ENCODE measurements at regions not wholly inside any gene's neighbourhood (a gene's known extent, or its start where the extent isn't known, plus 50 kb on each side); places are given as distances from the start of the nearest gene placed in this dataset.
"Not testable (repeated sequence)": the region's sequence is repeated elsewhere in the genome, so short reads cannot be mapped to it uniquely, and the experiment has no call there.

GRCh38 chr1:172845865-172846264, 187.0 kb downstream of the FASLG start:
- DNase-seq (ENCODE audit: low read depth) = no peak
- TF ChIP-seq CTCF (conservative IDR thresholded peaks at IDR 0.05; ENCODE audit: control insufficient read depth, insufficient read depth, low read depth, low read length) = no peak
- no peak overlapping the region for H3K4me3 ChIP-seq (ENCODE audit: control insufficient read depth, low read depth, low read length)

- H3K4me3 ChIP-seq (ENCODE audit: control insufficient read depth, low read depth, low read length); DNase-seq (ENCODE audit: low read depth): not testable (repeated sequence)
Observed at GRCh38 chr1:172847814-172848213, 188.9 kb downstream of the FASLG start.

- no peak overlapping the region for H3K4me3 ChIP-seq (ENCODE audit: control insufficient read depth, low read depth, low read length)
- TF ChIP-seq CTCF (conservative IDR thresholded peaks at IDR 0.05; ENCODE audit: control insufficient read depth, insufficient read depth, low read depth, low read length) = no peak
- DNase-seq (ENCODE audit: low read depth) = no peak
Observed at GRCh38 chr1:172849653-172850052, 190.8 kb downstream of the FASLG start.

GRCh38 chr1:172851077-172851476, 192.2 kb downstream of the FASLG start:
- no peak for TF ChIP-seq CTCF (conservative IDR thresholded peaks at IDR 0.05; ENCODE audit: control insufficient read depth, insufficient read depth, low read depth, low read length)
- DNase-seq (ENCODE audit: low read depth) = peak; percentile 15
- H3K4me3 ChIP-seq (ENCODE audit: control insufficient read depth, low read depth, low read length) = no peak overlapping the region

GRCh38 chr1:172851856-172852255, 193.0 kb downstream of the FASLG start:
- no peak overlapping the region for H3K4me3 ChIP-seq (ENCODE audit: control insufficient read depth, low read depth, low read length)
- TF ChIP-seq CTCF (conservative IDR thresholded peaks at IDR 0.05; ENCODE audit: control insufficient read depth, insufficient read depth, low read depth, low read length) = no peak
- no peak for DNase-seq (ENCODE audit: low read depth)

GRCh38 chr1:172855983-172856382, 194.8 kb downstream of the TNFSF18 start:
- not testable (repeated sequence) for DNase-seq (ENCODE audit: low read depth); H3K4me3 ChIP-seq (ENCODE audit: control insufficient read depth, low read depth, low read length)

GRCh38 chr1:172863031-172863430, 187.7 kb downstream of the TNFSF18 start:
- peak; percentile 25 for DNase-seq (ENCODE audit: low read depth)
- no peak for TF ChIP-seq CTCF (conservative IDR thresholded peaks at IDR 0.05; ENCODE audit: control insufficient read depth, insufficient read depth, low read depth, low read length)
- no peak overlapping the region for H3K4me3 ChIP-seq (ENCODE audit: control insufficient read depth, low read depth, low read length)

GRCh38 chr1:172867216-172867818, 183.4 kb downstream of the TNFSF18 start:
- H3K4me3 ChIP-seq (ENCODE audit: control insufficient read depth, low read depth, low read length) = no peak overlapping the region
- TF ChIP-seq CTCF (conservative IDR thresholded peaks at IDR 0.05; ENCODE audit: control insufficient read depth, insufficient read depth, low read depth, low read length) = no peak
- no peak for DNase-seq (ENCODE audit: low read depth)
